ENCODE measurements at regions not wholly inside any gene's neighbourhood (a gene's known extent, or its start where the extent isn't known, plus 50 kb on each side); places are given as distances from the start of the nearest gene placed in this dataset.

DNA sequence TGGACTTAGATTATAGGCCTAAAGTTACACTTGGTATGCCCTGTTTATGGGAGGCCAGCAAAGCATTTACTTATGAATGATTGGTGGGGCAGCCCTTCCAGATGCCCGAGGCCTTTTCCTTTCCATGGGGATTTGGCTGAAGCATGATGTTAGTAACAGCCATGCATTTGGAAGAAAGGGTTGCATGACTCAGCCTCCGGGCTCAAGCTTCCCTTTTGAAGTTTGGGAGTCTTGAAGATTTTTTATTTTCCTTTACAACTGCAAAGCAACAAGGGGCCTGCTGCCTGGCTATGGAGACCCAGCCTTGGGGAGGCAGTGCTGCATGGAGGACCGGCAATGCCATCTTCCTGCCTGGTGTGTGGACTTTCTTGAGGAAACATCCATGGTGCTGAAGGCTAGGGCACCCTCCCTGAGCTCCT lies 244.7 kb downstream of the ICE1 start:
- TF ChIP-seq POLR2A (IDR thresholded peaks at IDR 0.05; ENCODE audit: low read depth, low read length) (no peak), POLR2AphosphoS5 (IDR thresholded peaks at IDR 0.05; ENCODE audit: low read depth, low read length) (no peak)

Measured in GM12892 (cell line).